HG03175 (cell line): ENCODE measurements at regions not wholly inside any gene's neighbourhood (a gene's known extent, or its start where the extent isn't known, plus 50 kb on each side); places are given as distances from the start of the nearest gene placed in this dataset.

Experiments used
- ATAC-seq: cut with Tn5 transposase; IDR thresholded peaks from one replicate; pipeline ENCODE4 v1.9.1; 2021; ENCODE audit warnings: mild to moderate bottlenecking, moderate library complexity; ENCODE audit not compliant: unreplicated experiment

DNA sequence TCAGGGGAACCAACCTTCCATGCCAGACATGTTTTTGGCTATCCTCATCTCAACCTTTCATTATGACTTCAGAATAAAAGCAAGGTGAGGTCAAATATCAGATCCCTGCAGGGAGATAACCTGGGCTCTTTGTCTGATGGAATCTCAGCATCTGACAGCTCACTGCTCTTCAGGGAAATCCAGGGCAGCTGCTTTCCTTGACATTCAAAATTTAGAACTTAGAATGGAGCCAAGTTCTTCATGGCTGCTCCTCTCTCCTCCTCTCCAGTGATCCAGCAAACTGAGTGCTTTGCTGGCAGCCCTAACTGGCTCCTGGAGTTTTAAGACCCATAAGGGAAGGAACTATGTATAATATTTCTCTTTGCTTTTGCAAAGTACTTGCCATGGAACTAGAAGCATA, 716.3 kb downstream of the TSN start:
- no peak for ATAC-seq

GRCh38 chr2:122478117-122478516, 722.7 kb downstream of the TSN start:
- no peak for ATAC-seq

DNA sequence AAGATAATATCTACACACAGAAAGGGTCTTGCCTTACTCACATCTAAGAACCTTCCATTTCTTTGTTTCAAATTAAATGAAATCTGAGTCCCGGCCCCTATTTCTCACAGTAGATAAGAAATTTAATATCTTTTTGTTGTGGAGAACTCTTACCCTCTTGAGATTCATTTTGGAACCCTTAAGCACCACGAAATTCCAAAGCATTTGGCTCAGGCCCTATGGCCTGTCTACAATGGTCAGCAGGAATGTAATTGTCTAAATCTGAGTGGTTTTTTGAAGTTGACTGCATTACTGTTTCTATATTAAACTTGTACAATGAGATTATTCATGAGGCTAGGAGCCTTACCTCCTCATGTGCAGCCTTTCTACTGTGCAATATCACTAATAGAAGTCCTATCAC, 723.3 kb downstream of the TSN start:
- ATAC-seq = no peak

DNA sequence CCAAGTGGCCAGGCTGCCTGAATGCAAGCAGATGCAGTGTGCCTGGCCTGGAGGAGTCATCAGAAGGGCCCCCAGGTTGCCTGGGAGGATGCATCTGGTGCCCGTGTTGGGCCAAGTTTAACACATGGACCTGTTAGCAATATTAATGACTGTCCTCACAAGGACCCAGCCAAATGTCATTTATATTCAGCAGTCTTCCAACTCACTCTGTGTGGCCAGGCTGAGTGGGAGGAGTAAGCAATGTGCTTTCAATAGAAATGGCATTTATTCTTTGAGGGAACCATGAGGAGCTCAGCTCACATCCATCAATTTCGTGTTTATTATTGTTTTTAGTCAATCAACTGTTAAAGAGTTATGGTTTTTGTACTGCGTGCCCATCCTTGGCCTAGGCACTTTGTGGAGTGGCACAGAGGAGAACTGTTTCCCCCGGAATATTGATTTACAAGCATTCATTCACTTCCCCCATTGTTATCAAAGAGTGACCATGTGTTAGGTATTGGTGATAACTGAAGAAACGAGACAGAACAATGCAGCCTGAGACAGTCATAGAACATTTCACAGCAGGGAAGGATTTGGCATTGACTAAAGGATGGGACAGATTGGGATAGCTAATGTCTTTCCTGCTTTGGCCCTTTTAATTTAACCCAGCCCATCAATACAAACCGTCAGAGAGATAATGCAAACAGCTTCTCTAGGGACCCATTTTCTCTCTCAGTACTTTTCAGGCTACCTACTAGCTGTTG, 725.2 kb downstream of the TSN start:
- ATAC-seq = no peak

DNA sequence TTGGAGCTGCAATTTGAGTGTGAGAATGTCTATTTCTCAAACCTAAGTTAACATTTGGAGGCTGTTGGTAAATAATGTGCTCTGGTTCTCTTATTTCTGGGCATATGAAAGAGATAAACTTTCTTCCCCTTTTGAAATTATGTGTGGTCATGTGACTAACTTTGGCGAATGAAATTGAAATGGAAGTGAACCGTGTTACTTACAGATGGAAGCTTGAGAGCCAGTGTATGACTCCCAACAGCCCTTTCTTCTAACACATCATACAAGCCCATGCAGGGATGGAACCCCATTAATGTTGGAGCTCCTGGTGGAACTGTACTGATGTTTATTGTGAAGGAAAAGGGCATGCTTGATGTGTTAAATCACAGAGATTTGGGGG, 725.8 kb downstream of the TSN start:
- no peak for ATAC-seq

GRCh38 chr2:122481717-122482116, 726.3 kb downstream of the TSN start:
- no peak for ATAC-seq

- no peak for ATAC-seq
Measured at GRCh38 chr2:122486086-122486485, 730.6 kb downstream of the TSN start.

- ATAC-seq = no peak
Measured at GRCh38 chr2:122486705-122487415, 731.4 kb downstream of the TSN start.

DNA sequence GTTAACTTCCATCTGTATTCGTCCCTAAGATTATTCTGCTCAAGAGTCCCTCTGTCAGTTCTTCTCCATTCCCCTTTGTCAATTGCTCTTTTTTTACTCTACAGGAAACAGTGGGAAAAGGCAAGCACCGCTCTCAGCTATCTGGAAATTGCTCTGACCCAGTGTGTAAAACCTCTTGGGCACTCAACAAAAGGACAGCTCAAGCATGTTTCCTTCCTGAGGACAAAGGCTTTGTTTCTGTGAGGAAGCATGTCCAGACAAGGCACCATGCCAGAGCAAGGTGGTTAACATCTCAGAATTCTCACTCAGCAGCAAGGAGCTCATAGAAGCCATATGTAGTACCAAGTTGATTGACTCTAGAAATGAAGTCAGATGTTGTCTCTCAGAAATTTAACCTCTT, 735.6 kb downstream of the TSN start:
- ATAC-seq = no peak

- no peak for ATAC-seq
Measured at GRCh38 chr2:122500316-122501105, 745.1 kb downstream of the TSN start.

GRCh38 chr2:122506620-122507019, 751.2 kb downstream of the TSN start:
- ATAC-seq = no peak

- no peak for ATAC-seq
Measured at GRCh38 chr2:122507261-122507660, 751.8 kb downstream of the TSN start.

- no peak for ATAC-seq
Measured at GRCh38 chr2:122512091-122512490, 756.6 kb downstream of the TSN start.

DNA sequence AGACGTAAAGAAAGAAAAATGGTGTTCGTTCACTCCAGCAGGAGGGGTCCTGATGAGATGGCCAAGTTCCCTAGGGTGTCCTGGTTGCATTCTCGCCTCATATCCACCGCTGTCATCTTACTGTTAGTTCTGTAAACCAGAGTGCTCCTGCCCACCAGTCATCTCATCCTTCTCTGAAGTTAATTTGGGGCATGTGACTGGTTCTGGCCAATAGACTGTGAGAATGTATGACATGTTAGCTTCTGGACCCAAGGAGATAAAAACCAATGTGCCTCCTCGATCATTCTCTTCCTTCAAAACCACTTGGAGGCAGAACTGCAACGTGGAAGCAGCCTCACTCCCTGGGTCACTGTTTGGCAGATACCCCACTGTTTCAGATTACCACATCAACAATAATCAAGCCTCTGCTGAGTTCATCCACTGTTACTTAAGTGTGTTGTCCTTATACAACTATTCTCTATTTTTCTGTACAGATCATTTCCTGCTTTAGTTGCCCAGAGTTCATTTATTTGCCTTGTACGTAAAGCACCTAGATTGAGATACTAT, 759.1 kb downstream of the TSN start:
- no peak for ATAC-seq

DNA sequence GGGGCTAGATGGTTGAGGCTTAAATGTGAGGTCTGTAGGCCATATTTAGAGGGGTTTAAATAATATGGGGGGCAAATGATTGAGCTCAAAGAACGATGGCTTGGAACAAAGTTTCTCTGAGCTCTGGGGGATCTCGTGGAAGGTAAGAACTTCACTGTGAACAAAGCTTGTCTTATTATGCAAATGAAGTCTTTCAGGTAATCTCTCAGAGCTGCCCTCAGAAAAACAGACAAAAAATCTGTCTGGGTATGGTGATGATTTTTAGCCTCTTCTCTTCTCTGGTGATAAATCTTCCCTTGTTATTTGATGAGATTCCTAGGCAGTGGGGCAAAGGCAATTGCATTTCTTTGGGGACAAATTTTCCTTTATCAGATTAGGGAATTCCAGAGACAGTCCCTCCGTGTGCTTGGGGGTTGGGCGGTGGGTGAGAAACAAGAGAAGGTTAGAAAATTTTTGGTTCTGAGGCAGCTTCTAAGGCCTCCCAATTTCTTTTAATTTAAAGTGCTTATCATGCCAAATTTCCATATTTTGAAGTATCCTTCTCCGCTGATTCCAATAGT, 760.4 kb downstream of the TSN start:
- ATAC-seq = no peak

- no peak for ATAC-seq
Measured at GRCh38 chr2:122516775-122517174, 761.3 kb downstream of the TSN start.

- ATAC-seq = no peak
Measured at GRCh38 chr2:122519366-122519765, 763.9 kb downstream of the TSN start.

DNA sequence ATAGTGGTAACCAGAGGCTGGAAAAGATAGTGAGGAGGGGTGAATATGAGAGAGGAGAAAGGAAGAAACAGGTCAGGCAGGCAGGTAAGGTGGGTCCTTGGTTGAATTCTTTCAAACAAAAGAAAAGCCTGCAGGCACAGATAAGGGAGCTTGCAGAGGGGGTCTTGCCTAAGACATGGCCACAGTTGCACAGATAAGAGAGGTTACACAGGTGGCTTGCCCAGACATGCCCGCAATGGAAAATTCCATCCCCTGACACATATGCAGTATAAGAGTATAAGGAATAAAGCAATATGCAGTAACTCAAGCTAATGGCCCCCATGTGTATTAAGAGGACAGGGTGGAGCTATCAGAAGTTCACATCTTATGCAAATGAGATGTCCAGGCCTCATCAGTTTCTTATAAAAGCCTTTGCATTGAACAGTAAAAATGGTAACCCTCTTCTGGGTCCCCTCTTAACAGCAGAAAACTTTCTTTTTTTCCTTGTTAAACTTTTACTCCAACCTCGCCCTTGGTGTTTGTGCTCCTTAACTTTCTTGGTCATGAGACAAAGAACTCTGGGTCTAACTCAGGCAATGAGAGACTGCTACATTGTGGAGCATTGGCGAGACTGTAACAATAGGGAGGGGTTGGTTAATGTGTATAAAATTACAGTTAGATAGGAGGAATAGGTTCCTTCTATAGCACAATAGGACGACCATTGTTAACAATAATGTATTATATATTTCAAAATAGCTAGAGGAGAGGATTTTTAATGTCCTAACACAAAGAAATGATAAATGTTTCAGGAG, 764.6 kb downstream of the TSN start:
- ATAC-seq = no peak

GRCh38 chr2:122523143-122523542, 767.7 kb downstream of the TSN start:
- no peak for ATAC-seq

- no peak for ATAC-seq
Measured at GRCh38 chr2:122523981-122524380, 768.5 kb downstream of the TSN start.
